ENCODE measurements at regions not wholly inside any gene's neighbourhood (a gene's known extent, or its start where the extent isn't known, plus 50 kb on each side); places are given as distances from the start of the nearest gene placed in this dataset.
"Not testable (repeated sequence)": the region's sequence is repeated elsewhere in the genome, so short reads cannot be mapped to it uniquely, and the experiment has no call there.

DNA sequence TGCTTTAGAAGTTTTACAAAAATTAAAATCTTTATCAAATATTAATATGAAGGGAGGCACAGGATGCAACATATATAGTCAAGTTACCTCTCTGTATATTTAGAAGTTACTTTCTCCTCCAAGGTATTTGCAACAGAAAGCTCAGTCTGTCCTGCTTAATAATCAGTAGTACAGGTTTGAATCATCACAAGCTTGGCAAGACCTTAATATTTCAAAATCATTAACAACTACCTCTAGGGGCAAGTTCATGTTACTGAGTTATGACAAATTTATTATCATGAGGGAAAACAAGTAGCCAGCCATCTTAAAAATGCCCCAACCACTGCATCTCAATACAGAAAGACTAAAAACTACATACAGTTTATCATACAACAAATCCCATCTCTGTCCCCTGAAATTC is 116.0 kb downstream of the PMAIP1 start:
- not testable (repeated sequence) for TF ChIP-seq POLR2AphosphoS5 (IDR thresholded peaks at IDR 0.05)
- TF ChIP-seq, protein P1, sequence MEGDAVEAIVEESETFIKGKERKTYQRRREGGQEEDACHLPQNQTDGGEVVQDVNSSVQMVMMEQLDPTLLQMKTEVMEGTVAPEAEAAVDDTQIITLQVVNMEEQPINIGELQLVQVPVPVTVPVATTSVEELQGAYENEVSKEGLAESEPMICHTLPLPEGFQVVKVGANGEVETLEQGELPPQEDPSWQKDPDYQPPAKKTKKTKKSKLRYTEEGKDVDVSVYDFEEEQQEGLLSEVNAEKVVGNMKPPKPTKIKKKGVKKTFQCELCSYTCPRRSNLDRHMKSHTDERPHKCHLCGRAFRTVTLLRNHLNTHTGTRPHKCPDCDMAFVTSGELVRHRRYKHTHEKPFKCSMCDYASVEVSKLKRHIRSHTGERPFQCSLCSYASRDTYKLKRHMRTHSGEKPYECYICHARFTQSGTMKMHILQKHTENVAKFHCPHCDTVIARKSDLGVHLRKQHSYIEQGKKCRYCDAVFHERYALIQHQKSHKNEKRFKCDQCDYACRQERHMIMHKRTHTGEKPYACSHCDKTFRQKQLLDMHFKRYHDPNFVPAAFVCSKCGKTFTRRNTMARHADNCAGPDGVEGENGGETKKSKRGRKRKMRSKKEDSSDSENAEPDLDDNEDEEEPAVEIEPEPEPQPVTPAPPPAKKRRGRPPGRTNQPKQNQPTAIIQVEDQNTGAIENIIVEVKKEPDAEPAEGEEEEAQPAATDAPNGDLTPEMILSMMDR (IDR thresholded peaks at IDR 0.05) = not testable (repeated sequence)

All from breast epithelium (tissue), 3 donors.